ENCODE measurements at regions not wholly inside any gene's neighbourhood (a gene's known extent, or its start where the extent isn't known, plus 50 kb on each side); places are given as distances from the start of the nearest gene placed in this dataset.
A peak's percentile ranks its signal among the peaks of the same experiment; 100 is the strongest.

GRCh38 chr10:78859266-78859665 is 209.5 kb upstream of the ZMIZ1 start:
- H3K27ac ChIP-seq: no peak overlapping the region
- no peak overlapping the region for H3K4me3 ChIP-seq
- TF ChIP-seq CTCF (IDR thresholded peaks at IDR 0.05): no peak
- peak; percentile 62 for DNase-seq (ENCODE audit: low spot score)

GRCh38 chr10:78859769-78860168 is 209.0 kb upstream of the ZMIZ1 start:
- no peak for DNase-seq (ENCODE audit: low spot score)
- Histone ChIP-seq H3K27ac (no peak overlapping the region), H3K4me3 (no peak overlapping the region)
- no peak for TF ChIP-seq CTCF (IDR thresholded peaks at IDR 0.05)

- Histone ChIP-seq H3K4me3 (no peak overlapping the region), H3K27ac (no peak overlapping the region)
- TF ChIP-seq CTCF (IDR thresholded peaks at IDR 0.05): no peak
- peak; percentile 59 for DNase-seq (ENCODE audit: low spot score)
These were observed 208.4 kb upstream of the ZMIZ1 start for GRCh38 chr10:78860260-78860914.

- Histone ChIP-seq H3K27ac (no peak overlapping the region), H3K4me3 (no peak overlapping the region)
- DNase-seq (ENCODE audit: low spot score): peak; percentile 61
- no peak for TF ChIP-seq CTCF (IDR thresholded peaks at IDR 0.05)
These were observed 207.0 kb upstream of the ZMIZ1 start for GRCh38 chr10:78861529-78862327.

- TF ChIP-seq CTCF (IDR thresholded peaks at IDR 0.05): no peak
- no peak for DNase-seq (ENCODE audit: low spot score)
- Histone ChIP-seq H3K27ac (no peak overlapping the region), H3K4me3 (no peak overlapping the region)
These were observed 206.5 kb upstream of the ZMIZ1 start for GRCh38 chr10:78862328-78862640.

- H3K27ac ChIP-seq: no peak overlapping the region
- H3K4me3 ChIP-seq: no peak overlapping the region
- peak; percentile 64 for DNase-seq (ENCODE audit: low spot score)
- TF ChIP-seq CTCF (IDR thresholded peaks at IDR 0.05): no peak
These were observed 205.4 kb upstream of the ZMIZ1 start for GRCh38 chr10:78863140-78863905.

Measured in coronary artery (tissue), 2 donors.